ENCODE measurements at regions not wholly inside any gene's neighbourhood (a gene's known extent, or its start where the extent isn't known, plus 50 kb on each side); places are given as distances from the start of the nearest gene placed in this dataset.

GRCh38 chrX:138771047-138771446 lies 59.5 kb upstream of the FGF13 start:
- no peak for TF ChIP-seq CTCF (IDR thresholded peaks at IDR 0.05)
- H3K27ac ChIP-seq, result no peak overlapping the region
- H3K9me3 ChIP-seq, result no peaks in the 10 kb centered on the region
- no peak for ATAC-seq
- 42 to 67% (median 54%) methylated on average over 2 of the region's 2 CpGs for WGBS, 3 donors
- DNase-seq, result no peak
- H3K4me3 ChIP-seq, result no peak overlapping the region
- intact Hi-C loops (cut with DNase I), result loop anchor here in 1 of 2 donors (10.0 kb wide), 1 partner anchor 654 kb away; no protein-coding TSS in a partner anchor
- H3K36me3 ChIP-seq (ENCODE audit: insufficient read depth in 1 of 2, low read depth in 1 of 2), result no peaks in the 10 kb centered on the region
- H3K4me1 ChIP-seq, result no peaks in the 10 kb centered on the region
- H3K27me3 ChIP-seq (ENCODE audit: insufficient read depth in 3 of 3, low read length in 2 of 3), result no peaks in the 10 kb centered on the region

GRCh38 chrX:138769918-138770317 lies 58.4 kb upstream of the FGF13 start:
- DNase-seq, result no peak
- Histone ChIP-seq H3K36me3 (ENCODE audit: insufficient read depth in 1 of 2, low read depth in 1 of 2) (no peaks in the 10 kb centered on the region), H3K4me3 (no peak overlapping the region), H3K9me3 (no peaks in the 10 kb centered on the region), H3K27me3 (ENCODE audit: insufficient read depth in 3 of 3, low read length in 2 of 3) (no peaks in the 10 kb centered on the region), H3K4me1 (peaks cover 5% of the 10 kb centered on the region), H3K27ac (no peak overlapping the region)
- no peak for ATAC-seq
- TF ChIP-seq CTCF (IDR thresholded peaks at IDR 0.05), result no peak
- 74 to 92% (median 89%) methylated on average over 2 of the region's 2 CpGs for WGBS, 3 donors
- intact Hi-C loops (cut with DNase I), result loop anchor here (10.0 kb wide), 2 partner anchors 425 to 655 kb away; no protein-coding TSS in a partner anchor

GRCh38 chrX:138765051-138765450 lies 53.5 kb upstream of the FGF13 start:
- H3K9me3 ChIP-seq, result no peaks in the 10 kb centered on the region
- intact Hi-C loops (cut with DNase I), result loop anchor here in 1 of 2 donors (10.0 kb wide), 1 partner anchor 430 kb away; no protein-coding TSS in a partner anchor
- no peaks in the 10 kb centered on the region for H3K27me3 ChIP-seq (ENCODE audit: insufficient read depth in 3 of 3, low read length in 2 of 3)
- no peak for TF ChIP-seq CTCF (IDR thresholded peaks at IDR 0.05)
- H3K4me1 ChIP-seq, result peaks cover 10% of the 10 kb centered on the region
- WGBS, 3 donors, result 53 to 78% (median 59%) methylated on average over 1 of the region's 1 CpG
- ATAC-seq (peak; percentile 77 to 87 (median 86)), DNase-seq (no peak)
- H3K27ac ChIP-seq, result no peak overlapping the region
- H3K36me3 ChIP-seq (ENCODE audit: insufficient read depth in 1 of 2, low read depth in 1 of 2), result no peaks in the 10 kb centered on the region
- H3K4me3 ChIP-seq, result no peak overlapping the region

- WGBS, 3 donors, result 61 to 69% (median 62%) methylated on average over 3 of the region's 3 CpGs
- Histone ChIP-seq H3K27me3 (ENCODE audit: insufficient read depth in 3 of 3, low read length in 2 of 3) (no peaks in the 10 kb centered on the region), H3K4me1 (peaks cover 18% of the 10 kb centered on the region), H3K27ac (no peak overlapping the region), H3K9me3 (no peaks in the 10 kb centered on the region), H3K4me3 (no peak overlapping the region), H3K36me3 (ENCODE audit: insufficient read depth in 1 of 2, low read depth in 1 of 2) (no peaks in the 10 kb centered on the region)
- intact Hi-C loops (cut with DNase I), result loop anchor here in 1 of 2 donors (10.0 kb wide), 1 partner anchor 431 kb away; no protein-coding TSS in a partner anchor
- no peak for ATAC-seq
- no peak for DNase-seq
- TF ChIP-seq CTCF (IDR thresholded peaks at IDR 0.05), result no peak
Observed at GRCh38 chrX:138763761-138764160, 52.2 kb upstream of the FGF13 start.

- no peak for DNase-seq
Observed at GRCh38 chrX:138761380-138761779, 49.9 kb upstream of the FGF13 start.

More at GRCh38 chrX:138761380-138761779, 49.9 kb upstream of the FGF13 start:
- Histone ChIP-seq H3K9me3 (no peaks in the 10 kb centered on the region), H3K27ac (no peak overlapping the region), H3K36me3 (ENCODE audit: insufficient read depth in 1 of 2, low read depth in 1 of 2) (no peaks in the 10 kb centered on the region), H3K4me1 (peaks cover 18% of the 10 kb centered on the region), H3K4me3 (no peak overlapping the region), H3K27me3 (ENCODE audit: insufficient read depth in 3 of 3, low read length in 2 of 3) (no peaks in the 10 kb centered on the region)
- intact Hi-C loops (cut with DNase I), result loop anchor here in 1 of 2 donors (10.0 kb wide), 1 partner anchor 433 kb away; no protein-coding TSS in a partner anchor
- WGBS, 3 donors, result 79 to 95% (median 90%) methylated on average over 3 of the region's 3 CpGs
- ATAC-seq, result no peak
- no peak for TF ChIP-seq CTCF (IDR thresholded peaks at IDR 0.05)

Data from psoas muscle (tissue), 7 donors.